22Rv1 (cell line): ENCODE measurements at regions not wholly inside any gene's neighbourhood (a gene's known extent, or its start where the extent isn't known, plus 50 kb on each side); places are given as distances from the start of the nearest gene placed in this dataset.

Source experiments
- ZFX ChIP-seq: fragments of 450-650 bp; IDR thresholded peaks from 2 replicates; pipeline ENCODE4 v1.6.1; 2017; ENCODE audit warnings: antibody characterized with exemption, borderline replicate concordance
- TF ChIP-seq, protein P1 (sequence below): fragments of 450-650 bp; IDR thresholded peaks from 2 replicates; pipeline ENCODE4 v1.5.1; 2017; ENCODE audit warnings: mild to moderate bottlenecking

DNA sequence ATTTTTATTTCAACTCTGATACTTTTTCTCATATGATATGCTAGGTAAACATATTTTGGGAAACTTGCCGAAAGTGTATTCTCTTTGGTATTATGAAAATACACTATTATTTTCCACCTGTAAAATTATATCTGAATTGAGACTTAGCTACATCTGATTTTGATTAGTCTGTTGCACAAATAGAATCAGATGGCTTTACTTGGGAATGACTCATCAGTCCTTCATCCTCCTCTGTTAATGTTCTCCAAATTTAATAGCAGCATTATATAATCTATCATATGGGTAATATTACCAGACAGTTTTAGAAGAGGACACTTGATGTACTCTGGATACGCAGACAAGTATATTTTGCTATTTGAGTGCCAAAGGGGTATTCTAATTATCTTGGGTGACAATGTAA lies 245.3 kb downstream of the CTH start:
- TF ChIP-seq, protein P1, sequence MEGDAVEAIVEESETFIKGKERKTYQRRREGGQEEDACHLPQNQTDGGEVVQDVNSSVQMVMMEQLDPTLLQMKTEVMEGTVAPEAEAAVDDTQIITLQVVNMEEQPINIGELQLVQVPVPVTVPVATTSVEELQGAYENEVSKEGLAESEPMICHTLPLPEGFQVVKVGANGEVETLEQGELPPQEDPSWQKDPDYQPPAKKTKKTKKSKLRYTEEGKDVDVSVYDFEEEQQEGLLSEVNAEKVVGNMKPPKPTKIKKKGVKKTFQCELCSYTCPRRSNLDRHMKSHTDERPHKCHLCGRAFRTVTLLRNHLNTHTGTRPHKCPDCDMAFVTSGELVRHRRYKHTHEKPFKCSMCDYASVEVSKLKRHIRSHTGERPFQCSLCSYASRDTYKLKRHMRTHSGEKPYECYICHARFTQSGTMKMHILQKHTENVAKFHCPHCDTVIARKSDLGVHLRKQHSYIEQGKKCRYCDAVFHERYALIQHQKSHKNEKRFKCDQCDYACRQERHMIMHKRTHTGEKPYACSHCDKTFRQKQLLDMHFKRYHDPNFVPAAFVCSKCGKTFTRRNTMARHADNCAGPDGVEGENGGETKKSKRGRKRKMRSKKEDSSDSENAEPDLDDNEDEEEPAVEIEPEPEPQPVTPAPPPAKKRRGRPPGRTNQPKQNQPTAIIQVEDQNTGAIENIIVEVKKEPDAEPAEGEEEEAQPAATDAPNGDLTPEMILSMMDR, result no peak
- TF ChIP-seq ZFX, result no peak
